GM23338 (cell line): ENCODE measurements at regions not wholly inside any gene's neighbourhood (a gene's known extent, or its start where the extent isn't known, plus 50 kb on each side); places are given as distances from the start of the nearest gene placed in this dataset.

ENCODE experiments used
- CREB1 ChIP-seq: fragments of 250-450 bp; sonication (Bioruptor Pico); IDR thresholded peaks from 2 replicates; pipeline ENCODE4 v1.5.0; 2020; ENCODE audit warnings: low read depth, mild to moderate bottlenecking, moderate library complexity
- CTCF ChIP-seq, 2 experiments: fragments of 200-600 bp in 1 of 2; sonication (generic) in 1 of 2; conservative IDR thresholded peaks; 2 replicates each; pipeline versions ENCODE4 v1.5.1 to v1.6.1; 2016 to 2017; ENCODE audit warnings: antibody characterized with exemption in 2 of 2, low read depth in 2 of 2, mild to moderate bottlenecking in 2 of 2, moderate library complexity in 1 of 2
- EZH2 ChIP-seq: fragments of 200-600 bp; sonication (generic); IDR thresholded peaks from one replicate; pipeline ENCODE4 v1.8.0; 2017; ENCODE audit warnings: antibody characterized with exemption, mild to moderate bottlenecking, low read depth; ENCODE audit not compliant: unreplicated experiment
- EZH2phosphoT487 ChIP-seq: fragments of 200-600 bp; sonication (generic); IDR thresholded peaks from one replicate; pipeline ENCODE4 v1.8.1; 2018; ENCODE audit warnings: antibody characterized with exemption; ENCODE audit not compliant: unreplicated experiment
- JUNB ChIP-seq: IDR thresholded peaks from one replicate; pipeline ENCODE4 v1.6.1; 2016; ENCODE audit warnings: antibody characterized with exemption; ENCODE audit not compliant: unreplicated experiment
- POLR2AphosphoS5 ChIP-seq: IDR thresholded peaks from 2 replicates; pipeline ENCODE4 v1.6.1; 2016; ENCODE audit warnings: antibody characterized with exemption, low read depth
- TF ChIP-seq, protein P1 (sequence below): IDR thresholded peaks from one replicate; pipeline ENCODE4 v1.6.1; 2018; ENCODE audit warnings: antibody characterized with exemption; ENCODE audit not compliant: unreplicated experiment

DNA sequence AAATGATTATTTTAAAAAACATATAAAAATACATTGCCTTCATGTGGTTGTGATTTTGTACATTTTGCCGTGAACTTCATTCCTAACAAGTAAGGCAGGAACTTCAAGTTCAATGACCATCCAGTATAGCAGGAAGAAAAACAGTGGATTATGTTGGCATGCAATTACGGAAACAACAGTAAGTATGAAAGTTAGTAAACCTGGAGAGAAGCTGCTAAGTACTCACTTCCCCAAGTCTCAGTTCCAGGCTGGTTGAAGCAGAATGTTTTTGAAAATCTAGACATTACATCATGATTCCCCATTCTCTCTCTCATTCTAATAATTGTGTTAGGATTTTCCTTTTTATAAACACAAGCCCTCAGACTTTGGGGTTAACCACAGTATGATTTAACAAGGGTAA, 987.1 kb upstream of the KLHL29 start:
- TF ChIP-seq CTCF (conservative IDR thresholded peaks at IDR 0.05; ENCODE audit: low read depth in 2 of 2) (no peak), POLR2AphosphoS5 (no peak), JUNB (no peak), EZH2 (no peak), EZH2phosphoT487 (no peak), CREB1 (no peak)
- TF ChIP-seq, protein P1, sequence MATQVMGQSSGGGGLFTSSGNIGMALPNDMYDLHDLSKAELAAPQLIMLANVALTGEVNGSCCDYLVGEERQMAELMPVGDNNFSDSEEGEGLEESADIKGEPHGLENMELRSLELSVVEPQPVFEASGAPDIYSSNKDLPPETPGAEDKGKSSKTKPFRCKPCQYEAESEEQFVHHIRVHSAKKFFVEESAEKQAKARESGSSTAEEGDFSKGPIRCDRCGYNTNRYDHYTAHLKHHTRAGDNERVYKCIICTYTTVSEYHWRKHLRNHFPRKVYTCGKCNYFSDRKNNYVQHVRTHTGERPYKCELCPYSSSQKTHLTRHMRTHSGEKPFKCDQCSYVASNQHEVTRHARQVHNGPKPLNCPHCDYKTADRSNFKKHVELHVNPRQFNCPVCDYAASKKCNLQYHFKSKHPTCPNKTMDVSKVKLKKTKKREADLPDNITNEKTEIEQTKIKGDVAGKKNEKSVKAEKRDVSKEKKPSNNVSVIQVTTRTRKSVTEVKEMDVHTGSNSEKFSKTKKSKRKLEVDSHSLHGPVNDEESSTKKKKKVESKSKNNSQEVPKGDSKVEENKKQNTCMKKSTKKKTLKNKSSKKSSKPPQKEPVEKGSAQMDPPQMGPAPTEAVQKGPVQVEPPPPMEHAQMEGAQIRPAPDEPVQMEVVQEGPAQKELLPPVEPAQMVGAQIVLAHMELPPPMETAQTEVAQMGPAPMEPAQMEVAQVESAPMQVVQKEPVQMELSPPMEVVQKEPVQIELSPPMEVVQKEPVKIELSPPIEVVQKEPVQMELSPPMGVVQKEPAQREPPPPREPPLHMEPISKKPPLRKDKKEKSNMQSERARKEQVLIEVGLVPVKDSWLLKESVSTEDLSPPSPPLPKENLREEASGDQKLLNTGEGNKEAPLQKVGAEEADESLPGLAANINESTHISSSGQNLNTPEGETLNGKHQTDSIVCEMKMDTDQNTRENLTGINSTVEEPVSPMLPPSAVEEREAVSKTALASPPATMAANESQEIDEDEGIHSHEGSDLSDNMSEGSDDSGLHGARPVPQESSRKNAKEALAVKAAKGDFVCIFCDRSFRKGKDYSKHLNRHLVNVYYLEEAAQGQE, result no peak
